WTC11 (cell line): ENCODE measurements at regions not wholly inside any gene's neighbourhood (a gene's known extent, or its start where the extent isn't known, plus 50 kb on each side); places are given as distances from the start of the nearest gene placed in this dataset.

ENCODE experiments used
- ESRRA ChIP-seq: sonication (generic); formaldehyde crosslinking; IDR thresholded peaks from 2 replicates; pipeline ENCODE4 v1.8.1; 2022; ENCODE audit warnings: mild to moderate bottlenecking, missing genetic modification reagents, borderline replicate concordance
- SMAD4 ChIP-seq: sonication (generic); formaldehyde crosslinking; IDR thresholded peaks from 2 replicates; pipeline ENCODE4 v1.8.0; 2022; ENCODE audit warnings: mild to moderate bottlenecking, missing genetic modification reagents
- SP1 ChIP-seq: sonication (generic); formaldehyde crosslinking; conservative IDR thresholded peaks from 2 replicates; pipeline ENCODE4 v1.8.1; 2022; ENCODE audit warnings: missing genetic modification reagents
- TEAD4 ChIP-seq: sonication (generic); formaldehyde crosslinking; IDR thresholded peaks from 2 replicates; pipeline ENCODE4 v1.8.0; 2022; ENCODE audit warnings: mild to moderate bottlenecking, missing genetic modification reagents
- ZNF138 ChIP-seq: sonication (generic); formaldehyde crosslinking; conservative IDR thresholded peaks from 2 replicates; pipeline ENCODE4 v1.8.1; 2022; ENCODE audit warnings: mild to moderate bottlenecking, moderate library complexity, missing genetic modification reagents
- ZNF263 ChIP-seq: sonication (generic); formaldehyde crosslinking; IDR thresholded peaks from 2 replicates; pipeline ENCODE4 v1.8.1; 2022; ENCODE audit warnings: low read depth, mild to moderate bottlenecking, moderate library complexity, missing genetic modification reagents
- TF ChIP-seq, protein P1 (sequence below): fragments of 200-600 bp; IDR thresholded peaks from 2 replicates; pipeline ENCODE4 v1.8.0; 2022; ENCODE audit warnings: antibody characterized with exemption
- TF ChIP-seq, protein P2 (sequence below): sonication (generic); formaldehyde crosslinking; IDR thresholded peaks from 2 replicates; pipeline ENCODE4 v1.8.1; 2023; ENCODE audit warnings: mild to moderate bottlenecking, missing genetic modification reagents, moderate library complexity
- TF ChIP-seq, protein P3 (sequence below): sonication (generic); formaldehyde crosslinking; conservative IDR thresholded peaks from 2 replicates; pipeline ENCODE4 v1.8.1; 2023; ENCODE audit warnings: mild to moderate bottlenecking, low read depth, missing genetic modification reagents, moderate library complexity
- TF ChIP-seq, protein P4 (sequence below): sonication (generic); formaldehyde crosslinking; IDR thresholded peaks from 2 replicates; pipeline ENCODE4 v1.8.0; 2023; ENCODE audit warnings: missing genetic modification reagents
- TF ChIP-seq, protein P5 (sequence below): fragments of 250-450 bp; sonication (Bioruptor Pico); IDR thresholded peaks from 2 replicates; pipeline ENCODE4 v1.9.0; 2021; ENCODE audit warnings: mild to moderate bottlenecking
- TF ChIP-seq, protein P6 (sequence below): sonication (generic); formaldehyde crosslinking; IDR thresholded peaks from 2 replicates; pipeline ENCODE4 v1.8.1; 2022; ENCODE audit warnings: mild to moderate bottlenecking, moderate library complexity, missing genetic modification reagents
- TF ChIP-seq, protein P7 (sequence below): sonication (generic); formaldehyde crosslinking; IDR thresholded peaks from 2 replicates; pipeline ENCODE4 v1.8.0; 2022; ENCODE audit warnings: mild to moderate bottlenecking, missing genetic modification reagents

DNA sequence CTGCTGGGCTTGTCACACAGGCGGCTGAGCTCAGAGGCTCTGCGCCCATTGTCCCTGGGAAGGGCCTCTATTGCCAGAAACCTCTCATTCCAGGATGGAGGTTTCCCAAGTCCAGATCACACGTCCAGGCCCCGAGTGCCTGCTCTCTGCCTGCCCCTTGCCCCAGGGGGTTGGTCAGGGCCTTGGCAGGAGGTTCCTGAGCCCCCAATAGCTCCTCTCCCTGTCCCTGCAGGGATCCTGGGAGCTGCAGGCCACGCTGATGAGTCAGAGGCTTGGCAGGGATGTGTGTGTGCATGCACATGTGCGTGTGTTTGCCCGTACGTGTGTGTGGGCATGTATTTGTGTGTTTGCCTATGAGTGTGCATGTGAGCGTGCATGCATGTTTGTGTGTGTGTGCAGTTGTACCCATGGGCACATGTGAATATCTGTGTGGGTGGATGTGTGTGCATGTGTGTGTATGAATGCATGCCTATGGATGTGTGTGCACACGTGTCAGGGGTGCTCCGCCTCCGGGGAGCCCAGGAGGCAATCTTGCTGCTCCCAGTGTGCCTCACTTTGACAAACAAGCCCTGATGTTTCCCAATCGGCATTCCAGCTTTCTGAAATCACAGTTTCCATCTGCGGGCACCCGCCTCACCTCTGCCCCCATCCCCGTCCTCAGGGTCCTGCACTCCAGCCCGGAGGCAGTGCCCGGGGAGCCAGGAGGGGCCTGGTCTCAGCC lies 98.4 kb upstream of the GSE1 start:
- TF ChIP-seq ESRRA (CRISPR knock-in tag) = no peak
- TF ChIP-seq, protein P1, sequence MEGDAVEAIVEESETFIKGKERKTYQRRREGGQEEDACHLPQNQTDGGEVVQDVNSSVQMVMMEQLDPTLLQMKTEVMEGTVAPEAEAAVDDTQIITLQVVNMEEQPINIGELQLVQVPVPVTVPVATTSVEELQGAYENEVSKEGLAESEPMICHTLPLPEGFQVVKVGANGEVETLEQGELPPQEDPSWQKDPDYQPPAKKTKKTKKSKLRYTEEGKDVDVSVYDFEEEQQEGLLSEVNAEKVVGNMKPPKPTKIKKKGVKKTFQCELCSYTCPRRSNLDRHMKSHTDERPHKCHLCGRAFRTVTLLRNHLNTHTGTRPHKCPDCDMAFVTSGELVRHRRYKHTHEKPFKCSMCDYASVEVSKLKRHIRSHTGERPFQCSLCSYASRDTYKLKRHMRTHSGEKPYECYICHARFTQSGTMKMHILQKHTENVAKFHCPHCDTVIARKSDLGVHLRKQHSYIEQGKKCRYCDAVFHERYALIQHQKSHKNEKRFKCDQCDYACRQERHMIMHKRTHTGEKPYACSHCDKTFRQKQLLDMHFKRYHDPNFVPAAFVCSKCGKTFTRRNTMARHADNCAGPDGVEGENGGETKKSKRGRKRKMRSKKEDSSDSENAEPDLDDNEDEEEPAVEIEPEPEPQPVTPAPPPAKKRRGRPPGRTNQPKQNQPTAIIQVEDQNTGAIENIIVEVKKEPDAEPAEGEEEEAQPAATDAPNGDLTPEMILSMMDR = no peak
- no peak for TF ChIP-seq SMAD4 (CRISPR knock-in tag)
- TF ChIP-seq TEAD4 (CRISPR knock-in tag) = no peak
- no peak for TF ChIP-seq SP1 (CRISPR knock-in tag)
- TF ChIP-seq, protein P2, sequence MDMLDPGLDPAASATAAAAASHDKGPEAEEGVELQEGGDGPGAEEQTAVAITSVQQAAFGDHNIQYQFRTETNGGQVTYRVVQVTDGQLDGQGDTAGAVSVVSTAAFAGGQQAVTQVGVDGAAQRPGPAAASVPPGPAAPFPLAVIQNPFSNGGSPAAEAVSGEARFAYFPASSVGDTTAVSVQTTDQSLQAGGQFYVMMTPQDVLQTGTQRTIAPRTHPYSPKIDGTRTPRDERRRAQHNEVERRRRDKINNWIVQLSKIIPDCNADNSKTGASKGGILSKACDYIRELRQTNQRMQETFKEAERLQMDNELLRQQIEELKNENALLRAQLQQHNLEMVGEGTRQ = no peak
- TF ChIP-seq ZNF263 = no peak
- TF ChIP-seq, protein P3, sequence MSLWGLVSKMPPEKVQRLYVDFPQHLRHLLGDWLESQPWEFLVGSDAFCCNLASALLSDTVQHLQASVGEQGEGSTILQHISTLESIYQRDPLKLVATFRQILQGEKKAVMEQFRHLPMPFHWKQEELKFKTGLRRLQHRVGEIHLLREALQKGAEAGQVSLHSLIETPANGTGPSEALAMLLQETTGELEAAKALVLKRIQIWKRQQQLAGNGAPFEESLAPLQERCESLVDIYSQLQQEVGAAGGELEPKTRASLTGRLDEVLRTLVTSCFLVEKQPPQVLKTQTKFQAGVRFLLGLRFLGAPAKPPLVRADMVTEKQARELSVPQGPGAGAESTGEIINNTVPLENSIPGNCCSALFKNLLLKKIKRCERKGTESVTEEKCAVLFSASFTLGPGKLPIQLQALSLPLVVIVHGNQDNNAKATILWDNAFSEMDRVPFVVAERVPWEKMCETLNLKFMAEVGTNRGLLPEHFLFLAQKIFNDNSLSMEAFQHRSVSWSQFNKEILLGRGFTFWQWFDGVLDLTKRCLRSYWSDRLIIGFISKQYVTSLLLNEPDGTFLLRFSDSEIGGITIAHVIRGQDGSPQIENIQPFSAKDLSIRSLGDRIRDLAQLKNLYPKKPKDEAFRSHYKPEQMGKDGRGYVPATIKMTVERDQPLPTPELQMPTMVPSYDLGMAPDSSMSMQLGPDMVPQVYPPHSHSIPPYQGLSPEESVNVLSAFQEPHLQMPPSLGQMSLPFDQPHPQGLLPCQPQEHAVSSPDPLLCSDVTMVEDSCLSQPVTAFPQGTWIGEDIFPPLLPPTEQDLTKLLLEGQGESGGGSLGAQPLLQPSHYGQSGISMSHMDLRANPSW (CRISPR knock-in tag) = no peak
- TF ChIP-seq, protein P4, sequence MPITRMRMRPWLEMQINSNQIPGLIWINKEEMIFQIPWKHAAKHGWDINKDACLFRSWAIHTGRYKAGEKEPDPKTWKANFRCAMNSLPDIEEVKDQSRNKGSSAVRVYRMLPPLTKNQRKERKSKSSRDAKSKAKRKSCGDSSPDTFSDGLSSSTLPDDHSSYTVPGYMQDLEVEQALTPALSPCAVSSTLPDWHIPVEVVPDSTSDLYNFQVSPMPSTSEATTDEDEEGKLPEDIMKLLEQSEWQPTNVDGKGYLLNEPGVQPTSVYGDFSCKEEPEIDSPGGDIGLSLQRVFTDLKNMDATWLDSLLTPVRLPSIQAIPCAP (CRISPR knock-in tag) = no peak
- TF ChIP-seq, protein P5, sequence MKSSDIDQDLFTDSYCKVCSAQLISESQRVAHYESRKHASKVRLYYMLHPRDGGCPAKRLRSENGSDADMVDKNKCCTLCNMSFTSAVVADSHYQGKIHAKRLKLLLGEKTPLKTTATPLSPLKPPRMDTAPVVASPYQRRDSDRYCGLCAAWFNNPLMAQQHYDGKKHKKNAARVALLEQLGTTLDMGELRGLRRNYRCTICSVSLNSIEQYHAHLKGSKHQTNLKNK (CRISPR knock-in tag) = no peak
- TF ChIP-seq, protein P6, sequence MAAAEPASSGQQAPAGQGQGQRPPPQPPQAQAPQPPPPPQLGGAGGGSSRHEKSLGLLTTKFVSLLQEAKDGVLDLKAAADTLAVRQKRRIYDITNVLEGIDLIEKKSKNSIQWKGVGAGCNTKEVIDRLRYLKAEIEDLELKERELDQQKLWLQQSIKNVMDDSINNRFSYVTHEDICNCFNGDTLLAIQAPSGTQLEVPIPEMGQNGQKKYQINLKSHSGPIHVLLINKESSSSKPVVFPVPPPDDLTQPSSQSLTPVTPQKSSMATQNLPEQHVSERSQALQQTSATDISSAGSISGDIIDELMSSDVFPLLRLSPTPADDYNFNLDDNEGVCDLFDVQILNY = no peak
- no peak for TF ChIP-seq ZNF138 (CRISPR knock-in tag)
- TF ChIP-seq, protein P7, sequence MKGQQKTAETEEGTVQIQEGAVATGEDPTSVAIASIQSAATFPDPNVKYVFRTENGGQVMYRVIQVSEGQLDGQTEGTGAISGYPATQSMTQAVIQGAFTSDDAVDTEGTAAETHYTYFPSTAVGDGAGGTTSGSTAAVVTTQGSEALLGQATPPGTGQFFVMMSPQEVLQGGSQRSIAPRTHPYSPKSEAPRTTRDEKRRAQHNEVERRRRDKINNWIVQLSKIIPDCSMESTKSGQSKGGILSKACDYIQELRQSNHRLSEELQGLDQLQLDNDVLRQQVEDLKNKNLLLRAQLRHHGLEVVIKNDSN (CRISPR knock-in tag) = no peak
